Renal cortical epithelial cell (primary cell): ENCODE measurements at regions not wholly inside any gene's neighbourhood (a gene's known extent, or its start where the extent isn't known, plus 50 kb on each side); places are given as distances from the start of the nearest gene placed in this dataset.

Source experiments
- DNase-seq: peaks from one replicate; pipeline ENCODE4 v3.0.0-alpha.2; 2011; ENCODE audit warnings: low read depth

DNA sequence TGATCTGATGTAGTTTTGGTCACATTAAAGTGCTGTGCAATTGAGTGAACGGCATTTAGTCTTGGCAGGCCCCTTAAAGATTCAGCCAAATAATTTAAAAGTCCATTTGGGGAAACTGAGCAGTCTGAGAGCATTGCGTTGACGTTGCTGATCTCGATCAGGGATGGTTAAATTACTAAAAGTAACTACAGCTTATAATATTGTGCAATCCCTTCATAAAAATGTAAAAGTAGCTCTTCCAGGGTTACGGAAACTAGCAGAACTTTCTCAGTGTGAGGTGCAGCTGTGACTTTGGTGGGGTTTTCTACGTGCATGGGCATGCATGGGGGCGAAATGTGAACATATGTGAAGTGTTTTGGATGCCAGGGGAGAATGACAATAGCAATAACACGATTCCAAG lies 184.5 kb upstream of the RNF32 start:
- DNase-seq, result no peak

DNA sequence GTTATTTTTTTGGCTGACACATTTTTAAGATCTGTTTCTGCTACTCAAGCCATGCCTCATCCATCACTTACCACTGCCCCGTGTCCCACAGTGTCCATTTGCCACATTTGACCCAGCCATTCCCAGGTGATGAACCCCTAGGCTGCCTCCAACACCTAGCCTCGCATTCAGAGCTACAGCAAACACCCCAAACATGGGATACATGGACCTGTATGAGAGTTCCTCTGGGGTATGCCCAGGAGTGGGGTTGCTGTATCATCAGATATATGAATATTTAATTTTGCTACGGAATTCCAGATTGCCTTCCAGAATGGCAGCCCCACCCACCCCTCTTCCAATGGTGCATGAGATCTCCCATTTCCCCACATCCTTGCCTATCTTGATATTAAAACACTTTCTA lies 190.1 kb upstream of the RNF32 start:
- DNase-seq, result no peak

DNA sequence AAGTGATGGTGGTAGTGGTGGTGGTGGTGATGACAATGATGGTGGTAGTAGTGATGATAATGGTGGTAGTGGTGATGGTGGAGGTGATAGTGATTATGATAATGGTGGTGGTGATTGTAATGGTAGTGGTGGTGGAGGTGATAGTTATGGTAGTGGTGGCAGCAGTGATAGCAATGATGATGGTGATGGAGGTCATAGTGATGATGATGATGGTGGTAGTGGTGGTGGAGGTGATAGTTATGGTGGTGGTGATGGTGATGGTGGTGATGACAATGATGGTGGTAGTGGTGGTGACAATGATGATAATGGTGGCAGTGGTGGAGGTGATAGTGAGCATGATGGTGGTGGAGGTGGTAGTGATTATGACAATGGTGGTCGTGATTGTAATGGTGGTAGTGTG lies 191.7 kb upstream of the RNF32 start:
- no peak for DNase-seq

DNA sequence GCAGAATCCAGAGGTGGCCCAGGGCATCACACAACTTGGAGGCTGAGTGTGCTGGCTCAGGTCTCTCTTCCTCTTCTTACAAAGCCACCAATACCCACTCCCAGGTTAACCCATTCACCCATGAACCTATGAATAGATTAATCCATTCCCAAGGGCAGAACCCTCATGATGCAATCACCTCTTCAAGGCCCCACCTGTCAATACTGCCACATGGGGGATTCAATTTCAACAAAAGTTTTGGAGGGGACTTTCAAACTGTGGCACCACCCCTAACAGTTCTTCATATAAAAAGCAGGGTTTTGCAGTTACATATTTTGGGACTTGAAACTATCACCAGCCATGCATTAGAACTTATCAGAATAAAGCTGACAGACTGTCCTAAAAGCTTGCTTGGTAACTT lies 193.6 kb upstream of the RNF32 start:
- DNase-seq, result no peak

DNA sequence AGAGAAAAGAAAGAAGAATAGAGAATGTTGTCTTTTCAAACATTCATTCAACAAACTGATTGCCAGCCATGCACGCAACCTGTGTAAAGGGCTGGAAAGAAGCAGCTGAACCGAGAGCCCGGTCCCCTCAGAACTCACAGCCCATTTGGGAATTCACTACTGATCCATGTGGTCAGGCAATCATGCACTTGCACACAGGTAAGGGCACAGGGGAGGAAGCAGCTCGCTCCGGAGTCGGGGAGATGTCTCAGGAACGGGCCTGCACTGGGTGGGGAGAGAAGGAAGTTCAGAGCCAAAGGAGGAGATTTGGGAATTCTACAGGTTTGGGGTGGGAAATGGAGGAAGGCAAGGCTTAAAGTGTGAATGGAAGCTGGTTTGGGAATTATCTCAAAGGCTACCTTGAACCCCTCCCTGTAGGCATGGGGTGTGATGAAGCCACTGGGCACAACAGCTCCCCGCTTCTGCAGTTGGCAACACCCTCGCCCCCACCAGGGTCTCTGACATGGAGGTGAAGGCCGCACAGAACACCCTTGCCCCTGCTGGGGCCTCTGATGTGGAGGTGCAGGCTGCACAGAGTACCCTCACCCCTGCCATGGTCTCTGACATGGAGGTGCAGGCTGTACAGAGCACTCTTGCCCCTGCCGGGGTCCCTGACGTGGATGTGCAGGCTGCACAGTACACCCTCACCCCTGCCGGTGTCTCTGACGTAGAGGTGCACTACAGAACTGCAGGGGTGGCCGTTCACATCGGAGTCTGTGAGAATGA lies 194.4 kb upstream of the RNF32 start:
- DNase-seq, result no peak

DNA sequence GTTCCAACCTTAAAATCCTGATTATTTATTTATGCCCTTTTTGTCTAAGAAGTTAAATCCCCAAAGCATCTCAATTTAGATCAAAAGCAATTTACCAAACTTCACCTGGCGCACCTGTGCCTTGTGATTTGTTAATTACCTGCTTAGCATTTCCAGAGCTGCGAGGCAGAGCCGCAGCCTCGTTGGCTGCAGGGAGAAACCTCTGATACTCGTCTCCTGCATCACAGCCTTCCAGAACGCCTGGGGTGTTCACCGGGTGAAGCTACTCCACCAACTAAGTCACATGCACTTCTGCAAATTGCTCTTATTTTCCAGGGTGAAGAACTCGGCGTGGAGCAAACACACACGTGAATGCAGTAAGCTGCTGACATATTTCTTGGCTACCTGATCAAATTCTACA lies 198.1 kb upstream of the RNF32 start:
- DNase-seq, result no peak

DNA sequence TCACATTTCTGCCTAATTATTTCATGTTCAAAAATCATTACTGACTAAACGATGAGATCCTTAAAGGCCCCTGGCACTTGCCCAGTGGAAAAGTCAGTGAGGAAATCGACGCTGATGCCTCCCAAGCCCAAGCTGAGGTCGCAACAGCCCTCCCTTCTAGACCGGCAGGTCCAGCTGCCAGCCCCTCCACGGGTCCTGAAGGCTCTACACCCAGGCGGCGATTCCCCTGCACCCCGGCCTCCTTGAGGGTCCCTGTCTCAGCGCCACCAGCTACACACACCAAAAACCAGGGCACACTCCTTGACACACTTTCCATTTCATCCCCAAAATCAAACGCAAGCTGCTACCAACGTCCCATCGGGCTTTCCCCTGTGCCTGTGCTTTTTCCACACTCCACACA lies 200.1 kb upstream of the RNF32 start:
- no peak for DNase-seq

DNA sequence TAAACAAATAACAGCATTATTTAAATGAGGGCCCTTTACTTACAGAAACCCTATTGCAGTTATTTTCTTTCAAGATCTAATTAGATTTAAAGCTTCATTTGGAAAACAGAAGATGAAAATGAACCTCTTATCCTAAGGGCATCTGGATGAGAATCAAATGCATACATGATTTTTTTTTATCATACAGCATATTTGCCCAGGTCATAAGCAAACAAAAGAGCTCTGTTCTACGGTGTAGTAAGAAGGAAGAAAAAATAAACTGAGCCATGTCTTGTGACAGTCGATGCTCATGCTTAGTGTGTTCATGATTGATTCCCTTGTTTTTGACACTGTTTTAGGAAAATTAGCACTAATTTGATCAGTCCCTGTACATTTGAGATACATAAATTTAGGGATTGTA lies 202.6 kb upstream of the RNF32 start:
- DNase-seq, result no peak

DNA sequence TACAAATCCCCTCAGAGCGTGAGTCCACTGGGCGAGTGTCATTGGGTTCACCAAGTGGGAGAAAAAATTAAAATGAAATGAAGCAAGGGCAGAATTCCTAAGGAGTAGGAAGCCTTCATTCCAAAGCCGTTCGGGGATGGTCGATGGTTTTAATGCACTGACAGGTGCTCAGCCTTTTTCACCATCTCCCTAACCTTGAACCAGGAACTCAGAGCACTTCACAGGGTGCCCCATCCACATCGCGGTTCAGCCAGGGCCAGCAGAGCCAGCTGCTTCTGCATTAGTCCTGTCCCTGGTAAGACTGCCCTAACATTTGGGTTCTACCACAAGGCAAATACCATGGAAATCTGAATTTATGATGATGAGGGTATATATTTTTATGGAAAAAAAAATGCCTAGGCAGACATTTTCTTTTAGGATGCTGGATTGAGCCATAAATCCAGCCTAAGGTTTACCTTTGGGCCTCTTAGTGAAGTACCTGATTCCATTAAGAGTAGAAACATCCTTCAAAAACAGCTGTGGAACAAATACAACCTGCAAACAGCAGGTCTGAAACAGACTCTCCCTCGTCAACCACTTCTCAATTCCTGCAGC lies 203.5 kb upstream of the RNF32 start:
- DNase-seq, result no peak

DNA sequence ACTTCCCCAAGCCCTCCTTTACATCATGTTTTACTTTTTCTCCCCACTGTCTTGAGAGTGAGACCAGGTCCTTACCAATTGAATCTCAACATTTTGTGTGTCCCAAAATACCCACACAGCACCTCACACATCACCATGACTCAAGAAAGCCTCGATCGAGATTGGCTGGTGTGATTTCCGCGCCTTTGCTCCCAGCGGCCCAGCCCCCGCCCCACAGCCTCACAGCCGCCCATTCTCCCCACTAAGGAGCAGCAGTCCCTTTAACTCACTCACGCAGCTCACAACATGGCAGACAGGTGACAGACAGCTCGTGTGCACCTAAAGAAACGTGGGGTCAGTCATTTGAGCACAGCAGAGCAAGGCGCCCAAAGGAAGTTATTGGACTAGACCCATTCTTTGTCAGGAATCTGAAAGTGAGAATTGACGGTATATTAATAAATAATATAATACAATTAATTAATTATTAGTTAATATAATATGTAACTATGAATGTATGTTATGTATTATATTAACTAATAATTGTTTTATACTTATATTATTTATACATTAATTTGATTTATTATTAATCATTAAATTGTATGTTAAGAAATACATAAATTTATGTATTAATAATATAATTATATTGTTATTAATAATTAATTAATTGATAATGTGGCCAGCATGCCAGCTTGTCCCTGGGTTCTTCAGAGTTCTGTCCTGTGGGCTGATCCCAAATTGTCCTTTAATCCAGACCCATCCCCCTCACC lies 204.9 kb upstream of the RNF32 start:
- no peak for DNase-seq

DNA sequence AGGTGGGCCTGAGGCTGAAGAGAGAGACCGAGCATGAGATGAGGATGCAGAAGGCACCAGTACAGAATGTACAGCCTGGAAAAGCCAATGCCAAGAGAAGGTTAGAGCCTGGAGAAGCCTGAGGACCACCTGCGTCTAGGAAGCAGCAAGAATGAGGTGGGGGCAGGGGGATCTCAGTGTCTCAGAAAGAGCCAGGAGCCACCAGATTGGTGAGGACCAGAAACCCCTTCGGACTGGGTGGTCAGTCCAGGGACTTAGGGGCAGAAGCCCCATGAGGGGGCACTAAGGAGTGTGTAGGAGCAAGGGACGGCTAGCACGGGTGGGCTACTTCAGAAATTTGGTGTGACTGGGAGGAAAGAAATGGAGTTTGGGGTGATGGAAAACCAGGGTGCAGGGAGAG lies 205.9 kb upstream of the RNF32 start:
- DNase-seq, result no peak

DNA sequence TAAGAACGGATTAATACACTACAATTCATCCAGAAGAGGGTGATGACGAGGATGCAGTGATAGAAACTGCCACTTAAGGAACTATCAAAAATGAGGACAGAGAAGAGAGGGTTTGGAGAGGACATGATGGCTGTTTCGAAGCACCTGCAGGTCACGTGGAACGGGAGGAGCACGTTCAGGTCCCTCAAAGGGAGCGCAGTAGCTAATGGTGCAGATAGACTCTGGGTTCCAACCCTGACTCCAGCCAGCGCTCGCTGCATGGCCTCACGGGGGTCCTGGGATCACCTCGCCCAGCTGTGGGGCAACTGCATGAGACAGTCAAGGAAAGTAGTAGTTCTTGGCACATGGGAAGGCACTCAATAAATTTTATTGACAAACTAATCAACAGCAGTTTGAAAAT lies 208.6 kb upstream of the RNF32 start:
- DNase-seq, result no peak

DNA sequence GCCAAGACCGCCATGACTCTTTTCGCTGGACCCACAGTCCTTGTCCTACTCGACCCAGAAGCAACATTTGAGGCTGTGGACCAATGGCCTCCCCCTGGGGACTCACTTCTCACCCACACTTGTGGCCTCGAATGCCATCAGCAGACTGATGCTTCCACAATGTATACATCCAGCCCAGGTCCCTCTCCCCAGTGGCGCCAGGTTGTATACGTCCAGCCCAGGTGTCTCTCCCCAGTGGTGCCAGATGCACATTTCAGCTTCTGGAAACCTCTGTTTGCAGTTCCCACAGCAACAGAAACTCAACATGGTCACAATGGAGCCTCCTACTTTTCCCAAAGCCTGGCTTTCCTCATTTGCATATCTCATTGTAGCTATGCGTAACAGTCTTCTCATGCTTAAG lies 210.5 kb upstream of the RNF32 start:
- no peak for DNase-seq

DNA sequence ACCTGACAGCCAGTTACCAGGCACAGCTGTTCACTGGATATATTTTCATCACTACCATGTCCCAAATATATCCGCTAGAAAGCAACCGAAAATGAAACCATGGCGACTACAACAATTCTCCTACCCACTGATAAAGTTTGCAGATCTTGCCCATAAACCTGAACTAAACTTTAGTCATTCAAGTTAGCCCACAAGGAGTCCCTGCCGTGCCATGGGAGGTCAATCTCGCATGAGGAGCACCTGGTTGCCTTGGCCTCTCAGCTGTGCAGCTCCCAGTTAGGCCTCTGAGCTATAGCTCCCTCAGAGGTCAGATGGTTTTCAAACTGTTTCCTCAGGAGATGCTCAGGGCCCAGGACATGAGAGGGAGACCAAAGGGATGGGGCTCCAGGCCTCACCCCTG lies 211.1 kb upstream of the RNF32 start:
- DNase-seq, result no peak

DNA sequence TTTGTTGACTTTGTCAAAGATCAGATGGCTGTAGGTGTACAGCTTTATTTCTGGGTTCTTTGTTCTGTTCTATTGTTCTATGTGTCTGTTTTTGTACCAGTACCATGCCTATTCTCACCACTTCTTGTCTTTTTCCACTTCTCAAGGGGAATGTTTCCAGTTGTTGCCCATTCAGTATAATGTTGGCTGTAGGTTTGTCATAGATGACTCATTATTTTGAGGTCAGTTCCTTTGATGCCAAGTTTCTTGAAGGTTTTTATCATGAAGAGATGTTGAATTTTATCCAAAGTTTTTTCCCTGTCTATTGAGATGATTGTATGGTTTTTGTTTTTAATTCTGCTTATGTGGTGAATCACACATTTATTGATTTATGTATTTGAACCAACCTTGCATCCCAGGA lies 216.7 kb upstream of the RNF32 start:
- DNase-seq, result peak; percentile 40

DNA sequence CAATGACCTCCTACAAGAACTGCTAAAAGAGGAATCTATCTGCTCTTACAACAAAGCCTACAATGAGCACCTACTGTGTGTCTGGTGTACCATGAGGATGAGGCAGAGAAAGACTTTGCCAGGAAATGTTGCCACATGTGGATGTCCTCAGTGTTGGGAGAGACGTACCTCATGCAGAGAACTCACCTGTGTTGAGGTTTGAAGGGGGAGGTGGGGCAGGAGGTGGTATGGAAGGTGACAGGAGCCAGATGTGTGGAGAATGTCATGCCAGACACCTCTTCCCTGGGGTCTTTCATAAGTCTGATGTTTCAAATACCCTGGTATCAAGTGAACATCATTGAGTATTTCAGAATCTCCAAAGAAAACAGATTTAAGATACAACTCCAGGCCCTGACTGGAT lies 220.1 kb upstream of the RNF32 start:
- no peak for DNase-seq

DNA sequence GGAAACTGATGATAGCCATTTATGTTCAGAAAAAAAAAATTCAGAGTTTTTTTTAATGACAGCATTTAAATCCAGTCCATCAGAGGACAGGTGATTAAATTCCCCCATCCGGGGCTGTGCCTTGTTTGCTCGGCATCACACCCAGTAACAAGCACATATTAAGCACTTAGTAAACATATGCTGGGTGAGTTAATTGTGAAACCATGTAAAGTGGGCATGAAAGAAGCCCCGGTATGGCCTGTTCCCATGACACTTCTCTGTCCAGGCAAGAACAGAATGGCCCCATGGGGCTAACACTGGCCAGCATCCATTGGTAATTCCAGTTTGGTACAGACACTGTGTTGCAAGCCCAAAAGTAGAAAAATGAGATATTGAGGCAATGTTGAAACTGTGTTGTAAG lies 220.8 kb upstream of the RNF32 start:
- no peak for DNase-seq

DNA sequence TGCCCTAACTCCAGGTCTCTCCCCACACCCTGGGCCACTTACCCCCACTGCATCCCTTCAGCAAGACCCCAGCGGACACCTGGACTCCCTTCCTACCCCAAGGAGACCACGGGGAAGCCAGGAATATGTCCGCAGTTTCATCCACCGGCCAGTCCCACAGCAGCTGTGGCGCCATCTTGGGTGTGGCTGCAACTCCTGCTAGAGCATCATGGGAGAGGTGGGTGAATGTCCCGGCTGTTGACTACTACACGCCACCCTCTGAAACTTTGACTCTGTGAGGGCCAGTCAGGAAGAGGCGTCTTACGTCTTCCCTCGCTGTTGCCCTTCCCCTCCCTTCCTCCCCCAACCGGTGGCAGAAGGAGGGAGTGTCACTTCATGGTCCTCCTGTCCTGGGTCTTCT lies 238.3 kb upstream of the RNF32 start:
- DNase-seq, result no peak

DNA sequence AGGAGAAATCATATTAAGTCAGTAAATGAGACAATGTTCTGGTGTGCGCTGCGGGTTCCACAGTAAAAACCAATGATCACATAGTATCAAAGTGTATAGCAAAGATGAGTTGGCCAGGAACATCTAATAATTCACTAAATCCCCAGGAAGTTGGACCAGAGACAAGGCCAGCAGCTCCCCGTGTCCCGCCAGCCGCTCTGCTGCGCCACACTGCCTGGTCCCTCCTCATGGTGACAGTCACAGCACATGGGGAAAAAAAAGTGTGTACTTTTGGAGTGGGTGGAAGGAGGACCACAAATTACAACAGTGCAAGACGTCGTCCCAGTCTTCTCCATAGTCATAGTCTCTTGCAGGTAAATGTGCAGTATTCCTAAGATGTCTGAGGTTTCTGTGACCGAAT lies 239.0 kb upstream of the RNF32 start:
- no peak for DNase-seq

DNA sequence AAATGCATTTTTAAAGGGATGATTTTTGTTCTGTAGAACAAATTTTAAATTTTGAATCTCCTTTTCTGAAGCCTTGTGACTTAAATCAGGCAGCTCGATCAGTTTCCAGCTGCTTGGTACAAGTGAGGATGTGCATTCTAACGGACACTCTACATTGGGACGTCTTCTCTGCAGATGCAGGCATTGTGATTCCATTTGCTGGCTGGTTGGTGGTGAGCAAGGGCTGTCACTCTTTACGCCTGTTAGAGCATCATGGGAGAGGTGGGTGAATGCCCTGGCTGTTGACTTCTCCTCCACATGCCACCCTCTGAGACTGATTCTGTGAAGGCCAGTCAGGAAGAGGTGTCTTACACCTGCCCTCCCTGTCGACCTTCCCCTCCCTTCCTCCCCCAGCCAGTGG lies 240.5 kb upstream of the RNF32 start:
- no peak for DNase-seq

DNA sequence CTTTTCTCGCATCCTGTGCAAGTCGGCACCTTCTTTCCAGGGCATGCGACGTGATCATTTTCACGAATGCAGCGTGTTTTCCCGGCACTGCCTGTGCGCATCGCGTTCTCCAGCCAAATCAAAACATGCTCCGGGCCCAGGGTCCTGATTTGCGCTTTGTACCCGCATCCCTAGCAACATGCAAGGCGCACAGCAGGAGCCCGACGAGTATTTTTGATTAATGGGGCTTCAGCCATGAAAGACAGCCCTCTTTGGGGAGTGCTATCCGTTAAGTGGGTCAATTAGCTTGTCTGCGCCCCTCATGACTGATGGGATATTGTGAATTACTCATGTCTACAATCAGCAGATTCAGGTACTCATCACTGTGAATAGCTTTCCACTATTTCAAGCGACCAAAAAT lies 243.3 kb upstream of the RNF32 start:
- no peak for DNase-seq

DNA sequence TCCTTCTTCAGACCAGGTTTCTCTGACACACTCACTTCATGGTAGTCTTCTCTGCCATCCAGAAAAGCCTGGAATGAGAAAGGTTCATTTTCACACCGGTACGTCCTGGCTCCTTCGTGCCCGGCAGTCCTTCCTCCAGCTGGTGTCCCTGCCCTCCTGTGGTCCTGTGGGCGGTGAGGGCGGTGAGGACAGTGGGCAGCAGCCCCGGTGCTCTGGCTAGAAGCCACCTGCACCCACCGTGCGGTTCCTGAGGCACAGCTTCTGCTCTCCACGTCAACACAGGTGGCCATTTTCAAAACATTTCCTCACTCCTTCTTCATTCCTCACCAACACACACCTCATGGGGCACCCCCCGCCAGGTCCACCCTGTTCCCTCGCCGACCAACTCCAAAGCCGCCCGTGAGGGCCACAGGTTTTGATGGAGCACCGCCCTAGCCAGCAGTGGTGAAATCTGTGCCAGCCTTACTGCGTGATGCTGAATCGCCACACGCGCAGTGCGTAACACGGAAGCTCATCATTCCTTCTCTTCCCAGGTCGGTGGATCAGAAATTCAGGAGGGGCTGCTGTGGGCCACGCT lies 251.4 kb upstream of the RNF32 start:
- DNase-seq, result no peak

DNA sequence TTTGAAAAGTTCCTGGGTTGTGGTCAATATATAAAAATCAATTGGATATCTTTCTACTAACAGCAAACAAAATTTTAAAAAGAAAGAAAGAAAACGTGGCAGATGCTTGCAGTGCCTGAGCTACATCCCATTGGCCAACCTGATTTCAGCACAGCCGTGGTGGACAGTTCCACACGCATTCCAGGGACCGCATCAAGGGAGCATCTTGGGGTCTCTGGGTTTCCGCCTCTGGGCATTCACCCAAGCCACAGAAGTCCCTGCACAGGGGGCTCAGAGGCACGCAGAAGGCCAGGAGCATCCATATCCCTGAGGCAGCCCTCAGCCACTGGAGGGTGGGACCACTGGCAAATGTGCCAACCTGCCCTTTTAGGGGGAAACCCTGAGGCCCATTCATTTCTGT lies 254.5 kb upstream of the RNF32 start:
- DNase-seq, result no peak
